ENCODE measurements at regions not wholly inside any gene's neighbourhood (a gene's known extent, or its start where the extent isn't known, plus 50 kb on each side); places are given as distances from the start of the nearest gene placed in this dataset.

DNA sequence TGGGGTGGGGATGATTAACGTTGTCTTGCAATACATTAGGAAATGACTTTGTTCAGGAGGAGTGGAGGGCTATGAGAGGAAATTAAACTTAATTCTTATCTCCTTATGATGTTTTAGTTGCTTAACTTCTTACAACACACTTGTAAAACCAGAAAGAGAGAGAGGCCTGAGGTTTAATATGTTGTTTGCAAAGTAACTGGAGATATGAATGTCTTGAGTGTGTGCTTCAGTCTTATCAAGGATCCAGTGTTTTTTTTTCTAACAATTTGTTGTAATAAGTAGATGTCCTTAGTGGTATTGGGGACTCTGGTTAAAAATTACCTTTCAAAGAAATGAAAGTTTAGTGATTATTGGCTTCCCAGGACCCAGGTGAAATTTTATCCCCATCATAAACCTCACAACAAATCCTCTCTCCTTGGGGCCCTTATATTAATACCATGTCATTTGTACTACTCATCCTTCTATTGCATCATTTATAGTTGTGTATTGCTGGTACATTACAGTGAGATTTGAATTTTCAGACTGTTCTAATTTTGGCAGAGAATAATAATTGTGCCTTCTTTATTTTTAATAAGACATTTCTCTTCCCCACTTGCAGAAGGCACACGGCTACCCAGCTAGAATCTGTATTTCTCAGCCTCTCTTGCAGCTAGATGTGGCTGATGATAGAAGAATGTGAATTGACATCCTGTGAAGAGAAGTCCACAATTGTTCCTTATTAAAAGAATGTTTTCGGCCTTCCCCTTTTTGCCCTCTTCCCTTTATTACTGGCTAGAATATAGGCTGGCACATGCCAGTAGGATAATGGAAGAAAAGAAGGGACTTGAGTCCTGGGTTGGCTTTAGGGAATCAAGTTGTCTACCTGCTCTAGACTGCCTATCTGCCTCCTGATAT is 91.9 kb upstream of the CXCR4 start:
- intact Hi-C loops (cut with DNase I) = no loop called here
- no peak for DNase-seq

DNA sequence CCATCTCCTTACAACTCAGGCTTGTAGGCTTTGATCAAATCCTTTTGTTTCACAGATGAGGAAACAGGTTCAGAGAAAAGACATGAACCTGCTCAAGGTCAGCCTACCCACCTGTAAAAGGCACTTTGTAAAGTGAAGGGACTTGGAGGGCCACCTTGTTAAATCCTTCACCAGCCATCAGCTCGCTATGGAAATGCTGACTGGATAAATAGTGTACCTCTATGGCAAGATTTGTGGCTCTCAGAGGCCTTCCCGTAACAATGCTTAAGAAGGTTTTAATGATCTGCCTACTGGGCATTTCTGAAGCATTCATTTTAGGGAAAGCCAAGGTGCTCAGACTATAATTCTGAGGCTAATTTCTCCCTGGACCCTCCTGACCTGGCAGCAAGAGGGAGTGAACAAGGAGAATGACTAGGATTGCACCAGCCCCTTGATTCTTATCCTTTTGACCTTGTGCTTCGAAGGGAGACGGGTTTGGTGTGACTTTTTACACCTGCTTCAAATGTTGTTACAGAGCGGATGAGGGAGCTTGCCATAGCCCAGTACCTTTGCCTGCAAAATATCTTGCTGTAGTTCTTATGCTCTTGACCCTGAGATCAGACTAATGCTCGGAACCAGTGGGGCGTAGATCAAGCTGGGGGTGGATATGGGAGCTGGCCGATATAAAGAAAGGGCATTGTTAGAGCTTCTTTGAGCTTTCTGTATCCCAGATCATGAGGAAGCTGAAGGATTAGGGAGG is 90.9 kb upstream of the CXCR4 start:
- intact Hi-C loops (cut with DNase I) = no loop called here
- no peak for DNase-seq

DNA sequence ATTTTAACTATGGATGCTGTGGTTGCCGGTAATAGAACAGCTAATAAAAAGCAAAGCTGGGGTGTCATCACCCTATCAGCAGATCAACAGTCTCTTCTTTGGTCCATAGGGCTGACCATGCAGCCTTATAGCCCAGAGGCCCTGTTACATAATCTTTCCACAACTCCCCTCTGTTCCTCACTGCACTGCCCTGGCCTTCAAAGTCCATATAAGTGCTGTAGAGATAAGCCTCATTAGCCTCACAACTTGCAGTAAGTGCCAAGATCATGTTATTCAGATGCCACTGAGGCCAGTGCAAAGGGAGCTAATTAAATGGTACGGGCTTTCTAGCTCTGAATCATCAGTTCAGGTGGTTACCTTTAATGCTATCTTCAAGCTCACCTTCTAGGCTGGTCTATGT is 89.7 kb upstream of the CXCR4 start:
- no peak for DNase-seq
- intact Hi-C loops (cut with DNase I) = no loop called here

DNA sequence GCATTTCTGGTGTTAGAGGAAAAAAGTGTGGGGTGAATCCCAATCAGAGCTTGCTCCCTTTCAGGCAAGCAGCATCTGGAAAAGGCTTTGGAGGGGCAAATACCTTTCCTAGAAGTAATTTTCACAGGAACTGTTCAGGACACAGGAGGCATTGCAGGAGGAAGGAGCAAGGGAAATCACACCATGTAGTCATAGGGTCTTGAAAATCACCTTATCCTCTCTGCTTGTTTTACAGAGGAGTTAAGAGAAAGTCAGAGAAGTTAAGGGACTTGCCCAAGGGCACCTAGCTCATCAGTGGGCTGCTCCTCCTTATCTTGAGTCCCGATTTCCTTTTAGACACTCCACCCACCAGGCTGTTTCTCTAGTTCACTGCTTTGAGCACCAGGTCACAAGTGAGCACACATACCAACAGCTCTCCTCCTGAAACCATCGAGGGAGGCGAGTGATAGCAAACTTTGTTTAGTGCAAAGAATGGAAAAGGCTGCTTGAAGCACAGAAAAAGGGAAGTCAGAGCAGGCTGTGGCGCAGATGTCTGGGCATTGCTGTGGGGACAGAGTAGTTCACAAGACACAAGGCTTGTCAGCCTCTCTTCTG is 89.2 kb upstream of the CXCR4 start:
- intact Hi-C loops (cut with DNase I) = no loop called here
- no peak for DNase-seq

DNA sequence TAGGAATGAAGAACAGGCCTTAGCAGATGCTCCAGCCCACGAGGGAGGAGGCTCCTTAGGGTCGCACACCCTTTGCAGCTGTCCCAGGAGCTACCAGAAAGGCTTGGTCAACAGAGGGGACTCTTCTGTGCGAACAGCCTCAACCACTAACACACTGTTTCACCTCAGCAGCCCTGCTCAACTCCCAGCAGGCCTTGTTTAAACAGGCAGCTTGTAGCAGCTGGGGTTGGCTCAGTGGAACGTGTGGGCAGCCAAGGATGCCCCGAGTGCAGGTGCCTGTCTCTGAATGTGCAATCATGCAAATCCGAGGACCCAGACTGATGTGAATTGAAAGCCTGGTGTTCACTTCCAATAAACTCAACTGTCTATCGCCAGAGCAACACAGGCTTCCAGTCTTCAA is 88.7 kb upstream of the CXCR4 start:
- peak in 5 of 10 donors; percentile 4 to 88 (median 37) for DNase-seq
- intact Hi-C loops (cut with DNase I) = no loop called here

DNA sequence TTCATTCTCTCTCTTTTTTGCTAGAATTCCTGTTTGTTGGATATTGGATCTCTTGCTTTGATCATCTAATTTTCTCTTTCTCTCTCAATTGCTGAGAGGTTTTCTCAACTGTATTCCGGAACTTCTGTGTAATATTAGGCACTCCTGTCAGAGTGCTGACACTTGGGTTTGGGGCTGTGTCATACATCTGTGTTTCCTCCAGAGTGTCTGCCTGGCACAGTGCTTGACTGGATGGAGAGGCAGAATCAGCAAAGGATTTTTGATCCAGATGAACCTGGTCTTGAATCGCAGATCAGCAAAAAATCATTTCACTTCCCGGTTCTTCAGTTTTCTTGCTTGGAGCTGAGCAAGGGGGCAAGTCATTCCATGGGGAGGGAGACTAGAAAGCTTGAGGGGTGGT is 87.7 kb upstream of the CXCR4 start:
- intact Hi-C loops (cut with DNase I) = no loop called here
- DNase-seq = no peak

DNA sequence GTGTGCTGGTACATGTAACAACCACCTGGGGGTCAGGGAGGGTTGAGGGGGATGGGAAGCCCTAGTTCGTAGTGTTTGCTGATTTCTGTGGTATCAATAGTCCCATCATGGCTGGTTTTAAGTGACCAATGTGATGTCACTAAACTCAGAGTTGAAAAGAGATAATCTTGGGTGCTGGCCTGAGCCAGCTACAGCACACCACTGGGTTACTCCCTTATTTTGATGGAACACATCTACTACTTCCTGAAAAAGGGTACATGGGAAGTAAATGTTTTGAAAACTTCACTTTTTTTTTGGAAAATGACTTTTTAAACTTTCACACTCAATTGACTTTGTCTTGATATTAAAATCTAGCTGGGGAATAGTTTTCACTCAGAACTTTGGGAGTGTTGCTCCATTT is 87.0 kb upstream of the CXCR4 start:
- DNase-seq = no peak
- intact Hi-C loops (cut with DNase I) = no loop called here

DNA sequence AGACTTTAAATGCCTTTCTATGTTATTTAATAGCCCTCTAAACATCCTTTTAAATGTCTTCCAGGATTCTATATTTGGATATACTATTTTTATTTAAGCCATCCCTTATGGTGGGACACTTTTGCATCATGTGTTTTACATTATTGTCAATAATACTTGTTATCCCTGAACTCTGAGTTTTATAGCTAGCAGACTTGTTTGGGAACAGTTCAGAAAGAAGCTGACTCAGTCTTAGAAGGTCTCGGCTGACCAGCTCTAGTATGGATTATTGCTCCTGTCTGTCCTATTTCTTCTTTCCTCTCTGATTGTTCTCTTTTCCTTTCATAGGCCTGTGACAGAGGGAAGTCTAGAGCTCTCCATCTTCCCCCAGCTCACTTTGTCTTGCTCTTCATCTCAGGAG is 77.3 kb upstream of the CXCR4 start:
- intact Hi-C loops (cut with DNase I) = no loop called here
- no peak for DNase-seq

DNA sequence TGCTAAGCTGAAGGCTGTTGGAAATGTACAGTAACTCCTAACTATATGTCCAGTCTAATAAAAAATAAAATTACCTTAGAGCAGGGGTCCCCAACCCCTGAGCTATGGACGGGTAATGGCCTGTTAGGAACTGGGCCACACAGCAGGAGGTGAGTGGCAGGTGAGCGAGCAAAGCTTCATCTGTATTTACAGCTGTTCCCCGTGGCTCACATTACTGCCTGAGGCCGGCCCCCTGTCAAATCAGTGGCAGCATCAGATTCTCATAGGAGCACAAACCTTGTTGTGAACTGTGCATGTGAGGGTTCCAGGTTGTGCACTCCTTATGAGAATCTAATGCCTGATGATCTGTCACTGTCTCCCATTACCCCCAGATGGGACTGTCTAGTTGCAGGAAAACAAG is 73.1 kb upstream of the CXCR4 start:
- intact Hi-C loops (cut with DNase I) = no loop called here
- no peak for DNase-seq

DNA sequence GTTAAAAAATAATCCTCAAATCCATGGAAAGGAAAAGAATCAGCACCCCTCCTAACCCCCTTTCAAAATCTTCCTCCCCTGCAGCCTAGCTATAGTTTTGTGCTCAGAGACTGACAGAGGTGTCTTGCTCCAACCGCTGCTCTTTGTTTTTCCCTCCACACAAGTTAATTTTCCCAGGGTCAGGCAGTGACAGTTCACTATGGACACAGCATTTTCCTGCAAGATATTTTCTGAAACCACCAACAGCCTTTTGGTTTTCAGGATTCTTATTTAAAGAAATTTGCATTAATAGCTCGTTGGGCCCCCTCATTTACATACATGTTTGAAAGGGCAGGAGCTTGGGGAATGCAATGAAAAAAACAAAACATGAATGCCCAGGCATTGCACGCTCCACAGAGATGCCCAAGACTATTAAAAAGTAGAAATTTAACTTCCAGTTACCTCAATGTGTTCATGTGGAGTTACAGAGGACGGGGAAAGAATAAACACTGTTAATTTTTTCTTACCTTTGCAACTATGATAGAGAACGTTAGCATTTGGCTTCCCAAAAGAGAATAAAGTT is 71.4 kb upstream of the CXCR4 start:
- intact Hi-C loops (cut with DNase I) = no loop called here
- DNase-seq = no peak

DNA sequence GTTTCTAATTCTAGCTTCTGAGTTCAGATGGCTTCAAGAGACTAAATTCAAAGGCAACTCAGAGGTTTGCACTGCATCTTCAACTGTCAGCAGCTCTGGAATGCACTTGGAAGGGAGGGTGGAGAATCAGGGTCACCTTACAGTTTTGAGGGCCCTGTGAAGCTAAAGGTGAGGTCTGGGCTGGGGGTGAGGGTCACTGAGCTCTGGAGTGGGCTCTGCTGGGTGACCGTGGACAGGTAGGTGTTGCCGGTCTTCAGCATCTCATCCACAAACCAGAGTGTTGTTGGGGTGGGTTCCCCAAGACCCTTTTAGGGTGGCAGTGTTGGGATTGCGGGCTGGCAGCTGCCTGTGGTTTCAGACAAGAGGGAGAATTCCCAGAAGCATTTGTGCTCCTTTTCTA is 70.1 kb upstream of the CXCR4 start:
- no peak for DNase-seq
- intact Hi-C loops (cut with DNase I) = no loop called here

DNA sequence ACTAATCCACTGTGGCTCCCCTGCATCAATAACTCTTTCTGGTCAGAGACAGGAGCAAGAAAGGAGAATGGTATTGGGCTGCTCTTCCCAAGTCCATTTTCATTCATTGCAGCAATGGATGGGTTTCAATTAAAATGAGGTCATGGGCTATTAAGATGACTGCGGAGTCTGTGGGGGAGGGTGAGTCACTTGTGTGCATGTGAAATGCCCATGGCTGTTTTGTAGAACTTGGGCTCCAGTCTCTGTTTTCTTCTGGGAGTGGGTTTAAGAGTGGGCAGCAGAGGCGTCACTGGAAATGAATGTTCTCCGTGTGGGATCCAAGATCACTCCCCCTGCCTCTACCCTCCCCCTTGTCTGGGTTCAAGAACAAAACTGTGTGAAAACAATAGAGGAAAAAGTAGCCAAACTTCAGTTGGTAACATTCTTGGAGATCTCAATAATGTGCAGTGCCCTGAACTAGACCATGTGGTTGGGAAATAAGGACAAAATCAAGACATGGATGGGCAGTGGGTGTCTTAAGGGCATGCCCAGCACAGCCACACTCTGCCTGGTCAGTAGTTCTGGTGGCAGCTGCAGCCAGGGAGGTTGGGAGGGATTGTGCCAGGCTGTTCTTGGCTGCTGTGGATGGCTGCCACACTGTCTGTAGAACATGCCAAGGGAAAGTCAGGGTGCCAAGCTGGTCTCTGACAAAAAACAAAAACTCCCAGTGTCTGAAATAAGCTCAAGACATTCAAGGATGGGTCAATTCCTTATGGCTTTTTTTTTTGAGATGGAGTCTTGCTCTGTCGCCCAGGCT is 68.2 kb upstream of the CXCR4 start:
- intact Hi-C loops (cut with DNase I) = no loop called here
- peak in 1 of 10 donors; percentile 32 for DNase-seq

DNA sequence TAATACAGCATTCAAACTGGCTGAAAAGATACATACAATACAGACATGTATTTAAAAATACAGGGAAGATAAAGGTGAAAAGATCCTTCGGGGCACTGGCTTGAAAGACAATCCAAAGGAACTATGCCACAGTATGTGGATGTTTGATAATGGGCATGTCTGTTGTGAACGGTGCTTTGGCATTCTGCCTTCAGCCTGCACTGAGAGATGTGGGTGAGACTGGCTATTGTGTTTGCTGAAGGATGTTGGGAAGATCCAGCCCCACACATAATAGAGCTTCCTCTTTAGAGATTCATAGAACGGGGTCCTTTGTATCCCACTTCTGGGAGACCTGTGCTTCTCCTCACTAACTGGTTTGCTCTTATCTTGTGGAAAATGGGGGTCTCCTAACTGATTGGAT is 65.1 kb upstream of the CXCR4 start:
- DNase-seq = peak in 2 of 10 donors; percentile 21 to 38
- intact Hi-C loops (cut with DNase I) = no loop called here

DNA sequence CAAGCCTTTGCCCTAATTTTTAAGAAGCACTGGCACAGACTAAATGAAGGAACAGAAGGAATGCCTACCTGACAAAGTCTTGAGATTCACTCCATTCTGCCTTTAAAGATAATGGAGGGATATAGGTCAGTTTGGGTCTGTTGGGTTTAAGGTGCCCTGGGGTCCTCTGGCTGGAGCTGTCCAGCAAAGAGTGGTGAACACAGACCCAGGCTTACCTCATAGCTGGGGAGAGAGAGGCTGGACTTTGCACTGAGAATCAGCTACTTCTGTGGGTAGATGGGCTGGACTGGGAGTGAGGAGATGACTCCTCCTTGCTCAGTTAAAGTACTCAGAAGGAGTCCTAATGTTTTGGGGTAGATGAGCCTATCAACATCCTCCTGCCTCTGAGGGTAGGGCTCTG is 64.4 kb upstream of the CXCR4 start:
- DNase-seq = no peak
- intact Hi-C loops (cut with DNase I) = no loop called here

DNA sequence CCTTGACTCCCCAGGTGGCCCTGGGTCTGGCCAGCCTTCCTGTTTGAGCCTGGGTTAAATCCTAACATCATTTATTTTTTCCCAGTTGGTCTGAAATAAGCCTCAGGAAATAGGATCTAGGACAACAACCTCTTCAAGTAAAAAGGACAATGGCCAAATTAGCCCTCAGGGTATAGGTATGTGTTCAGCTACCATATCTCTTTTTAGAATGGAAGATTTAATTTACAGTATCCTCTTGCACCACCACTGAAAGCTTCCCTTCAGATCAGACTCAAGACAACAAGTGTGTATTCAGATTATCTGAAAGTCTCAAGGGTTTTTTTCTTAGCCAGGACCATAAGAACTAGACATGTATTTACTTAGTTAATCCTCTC is 61.6 kb upstream of the CXCR4 start:
- no peak for DNase-seq
- intact Hi-C loops (cut with DNase I) = no loop called here

DNA sequence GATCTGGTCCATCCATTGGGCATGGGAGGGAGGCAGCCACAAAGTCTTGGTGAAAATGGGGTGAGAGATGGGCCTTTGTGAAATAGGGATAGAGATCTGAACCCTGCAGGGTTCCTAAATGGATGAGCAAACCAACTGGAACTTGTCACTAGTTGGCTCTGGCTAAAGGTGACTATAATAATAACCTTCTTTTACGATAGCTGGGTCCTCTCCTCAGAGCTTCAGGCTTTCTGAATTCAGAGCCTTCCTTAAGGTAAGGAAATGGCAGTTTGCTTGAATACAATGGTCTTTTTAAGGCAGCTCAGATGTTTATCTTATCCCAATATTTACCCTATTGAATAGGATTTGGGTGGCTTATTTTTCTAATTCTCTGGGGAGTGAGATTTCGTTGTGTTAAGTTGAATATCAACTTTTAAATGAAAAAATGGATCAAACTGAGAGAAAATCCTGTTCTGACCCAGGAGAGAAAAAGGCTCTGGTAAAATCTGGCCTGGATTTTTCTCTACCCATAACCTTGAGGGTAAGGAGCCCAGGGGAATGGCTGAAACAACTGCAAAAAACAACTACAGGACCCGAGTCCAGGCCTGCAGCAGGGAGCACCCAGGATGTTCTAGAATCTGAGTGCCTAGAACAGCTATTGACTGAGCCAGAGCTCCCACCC is 61.1 kb upstream of the CXCR4 start:
- DNase-seq = no peak
- intact Hi-C loops (cut with DNase I) = no loop called here

DNA sequence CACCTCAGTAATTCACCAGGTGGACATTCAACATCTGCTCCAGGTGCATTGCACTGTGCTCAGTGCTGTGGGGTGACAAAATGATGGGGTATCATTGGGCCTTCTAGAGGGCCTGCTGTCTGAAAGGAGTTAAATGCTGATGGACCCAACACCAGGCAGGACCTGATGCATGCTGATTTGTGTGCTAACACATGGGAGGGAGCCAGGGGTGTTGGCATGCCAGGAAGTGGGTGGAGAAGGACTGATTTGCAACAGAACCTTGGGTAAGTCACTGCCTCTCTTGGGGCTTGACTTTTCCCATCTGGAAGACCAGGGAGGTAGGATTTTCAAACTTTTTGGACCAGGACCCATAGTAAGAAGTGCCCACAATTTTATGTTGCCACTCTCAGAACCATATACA is 57.9 kb upstream of the CXCR4 start:
- intact Hi-C loops (cut with DNase I) = no loop called here
- DNase-seq = no peak

DNA sequence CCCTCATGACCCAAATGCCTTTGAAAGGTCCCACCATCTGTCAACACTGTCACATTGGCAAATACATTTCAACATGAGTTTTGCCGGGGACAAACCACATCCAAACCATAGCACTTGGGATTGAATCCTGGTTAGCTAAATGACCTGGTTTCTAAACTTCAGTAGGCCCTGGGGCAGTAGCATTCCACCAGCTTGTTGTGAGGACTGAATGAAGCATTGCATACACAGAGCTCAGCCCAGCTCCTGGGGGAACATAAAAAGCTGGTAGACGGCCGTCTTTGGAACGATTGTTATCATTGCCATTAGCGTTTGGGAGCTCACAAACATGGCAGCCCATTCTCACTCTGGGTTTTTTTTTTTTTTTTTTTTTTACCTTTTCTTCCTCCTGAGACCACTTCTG is 57.5 kb upstream of the CXCR4 start:
- intact Hi-C loops (cut with DNase I) = no loop called here
- no peak for DNase-seq

DNA sequence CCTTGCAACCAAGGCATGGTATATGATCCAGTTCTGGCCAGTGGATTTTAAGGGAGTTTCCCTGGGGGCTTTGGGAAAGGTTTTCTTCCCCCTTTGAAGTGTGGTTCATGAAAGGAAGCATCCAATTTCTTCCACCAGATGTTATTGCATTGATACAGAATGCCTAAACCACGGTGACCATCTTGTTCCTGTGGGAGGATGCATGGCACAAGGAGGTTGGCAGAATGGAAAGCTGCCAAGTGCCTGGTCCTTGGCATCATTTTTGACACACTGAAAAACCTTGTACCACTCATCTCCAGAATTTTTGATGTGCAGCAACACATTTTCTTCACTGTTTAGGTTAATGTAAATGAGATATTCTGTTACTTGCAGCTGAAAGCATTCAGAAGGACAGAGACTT is 55.2 kb upstream of the CXCR4 start:
- no peak for DNase-seq
- intact Hi-C loops (cut with DNase I) = no loop called here

DNA sequence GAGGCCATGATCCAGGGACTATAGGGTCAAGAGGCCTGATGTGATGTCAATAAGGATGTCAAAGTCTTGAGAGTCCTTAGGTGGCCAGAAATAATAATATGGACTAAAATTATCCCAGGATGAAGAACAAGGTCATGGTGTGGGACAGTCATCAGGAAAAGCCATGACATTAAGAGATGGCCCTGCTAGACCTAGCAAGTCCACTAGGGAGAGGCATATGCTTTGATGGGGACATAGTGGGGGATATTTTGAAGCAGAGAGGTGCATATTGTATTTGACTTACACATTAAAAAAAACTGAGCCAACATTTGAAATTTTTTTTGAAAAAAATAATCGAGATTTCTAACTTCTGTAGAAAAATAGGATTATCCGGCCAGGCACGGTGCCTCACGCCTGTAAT is 53.3 kb upstream of the CXCR4 start:
- DNase-seq = no peak
- intact Hi-C loops (cut with DNase I) = no loop called here

All from posterior cingulate gyrus (tissue), 11 donors.